Psoas muscle (tissue), 7 donors: ENCODE measurements at regions not wholly inside any gene's neighbourhood (a gene's known extent, or its start where the extent isn't known, plus 50 kb on each side); places are given as distances from the start of the nearest gene placed in this dataset.

Source experiments
- ATAC-seq, 4 donors: fragments of 200-7000 bp; cut with Tn5 transposase; one replicate each; pipeline ENCODE4 v1.9.1; 2020; ENCODE audit warnings: moderate library complexity in 3 of 4, mild to moderate bottlenecking in 2 of 4
- DNase-seq, 2 donors: peaks; one replicate each; pipeline ENCODE4 v3.0.0-alpha.2; 2020
- H3K27ac ChIP-seq: fragments of 200-600 bp; one replicate; pipeline ENCODE4 v1.8.0; 2022
- H3K27me3 ChIP-seq, 3 donors: fragments of 200-600 bp in 1 of 3; one replicate each; pipeline versions ENCODE4 v1.6.1 to v1.8.0; 2013 to 2022; ENCODE audit warnings: low read length in 2 of 3, mild to moderate bottlenecking in 2 of 3, moderate library complexity in 1 of 3; ENCODE audit not compliant: insufficient read depth in 3 of 3
- H3K36me3 ChIP-seq, 2 donors: fragments of 200-600 bp in 1 of 2; one replicate each; pipeline versions ENCODE4 v1.6.1 to v1.8.0; 2013 to 2022; ENCODE audit warnings: low read depth in 1 of 2, mild to moderate bottlenecking in 1 of 2, moderate library complexity in 1 of 2; ENCODE audit not compliant: insufficient read depth in 1 of 2
- H3K4me1 ChIP-seq: fragments of 200-600 bp; one replicate; pipeline ENCODE4 v1.8.0; 2022
- H3K4me3 ChIP-seq: fragments of 200-600 bp; one replicate; pipeline ENCODE4 v1.8.0; 2022; ENCODE audit warnings: mild to moderate bottlenecking
- H3K9me3 ChIP-seq: fragments of 200-600 bp; one replicate; pipeline ENCODE4 v1.8.0; 2022
- CTCF ChIP-seq: fragments of 200-600 bp; IDR thresholded peaks from one replicate; pipeline ENCODE4 v1.8.0; 2022; ENCODE audit warnings: antibody characterized with exemption
- WGBS, 3 donors: extraction: QIAGEN DNeasy Blood & Tissue Kit; methylation state at CpG; one replicate each; pipeline versions ENCODE4 v1.1.6 to v1.1.7; 2013; 5-methylcytosine and 5-hydroxymethylcytosine counted together
- intact Hi-C, 2 donors: fragments of 100-400 bp; cut with DNase I; formaldehyde crosslinking; loops; one replicate each; pipeline versions ENCODE4 v1.11.0 to v1.14.2; 2022
- donor health status: healthy with polysubstance abuse.
- donor health status: DM: no; HTN: no; CAD: no; lungs with moderate emphysema.
- donor health status: Bipolar disorder and iron deficiency.
- donor health status: healthy.
- donor health status: DM: yes; HTN: yes; CAD: no.
- donor health status: DM: no; HTN: no; CAD: no.
- donor health status: DM: yes; HTN: yes; CAD: no.

DNA sequence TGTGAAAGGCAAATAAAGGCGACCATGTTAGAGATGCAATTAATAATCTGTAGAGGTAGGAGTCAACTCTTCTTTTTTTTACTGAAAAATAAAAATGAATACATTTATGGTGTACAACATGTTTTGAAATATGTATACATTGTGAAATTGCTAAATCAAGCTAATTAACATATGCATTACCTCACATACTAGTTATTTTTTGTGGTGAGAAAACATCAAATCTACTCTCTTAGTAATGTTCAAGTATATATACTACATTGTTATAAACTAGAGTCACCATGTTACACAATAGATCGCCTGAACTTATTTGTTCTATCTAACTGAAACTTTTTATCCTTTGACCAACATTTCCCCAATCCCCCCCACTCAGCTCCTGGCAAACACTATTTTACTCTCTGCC lies 143.2 kb downstream of the POU4F1 start:
- H3K9me3 ChIP-seq: no peaks in the 10 kb centered on the region
- intact Hi-C loops: no loop called here
- TF ChIP-seq CTCF: no peak

GRCh38 chr13:78443839-78444238 lies 159.5 kb downstream of the POU4F1 start:
- no peaks in the 10 kb centered on the region for H3K36me3 ChIP-seq
- TF ChIP-seq CTCF: no peak
- intact Hi-C loops: no loop called here
- 83 to 92% (median 88%) methylated on average over 4 of the region's 4 CpGs for WGBS, 3 donors
- H3K27ac ChIP-seq: no peak overlapping the region
- no peak for DNase-seq
- no peaks in the 10 kb centered on the region for H3K27me3 ChIP-seq
- no peaks in the 10 kb centered on the region for H3K9me3 ChIP-seq
- no peak for ATAC-seq
- no peaks in the 10 kb centered on the region for H3K4me1 ChIP-seq
- no peak overlapping the region for H3K4me3 ChIP-seq

More for the DNA sequence above, 143.2 kb downstream of the POU4F1 start:
- ATAC-seq (no peak), DNase-seq (no peak)
- 90 to 93% (median 93%) methylated on average over 2 of the region's 2 CpGs for WGBS, 3 donors
- no peak overlapping the region for H3K4me3 ChIP-seq
- no peaks in the 10 kb centered on the region for H3K4me1 ChIP-seq
- H3K36me3 ChIP-seq: no peaks in the 10 kb centered on the region
- H3K27me3 ChIP-seq: no peaks in the 10 kb centered on the region
- no peak overlapping the region for H3K27ac ChIP-seq

DNA sequence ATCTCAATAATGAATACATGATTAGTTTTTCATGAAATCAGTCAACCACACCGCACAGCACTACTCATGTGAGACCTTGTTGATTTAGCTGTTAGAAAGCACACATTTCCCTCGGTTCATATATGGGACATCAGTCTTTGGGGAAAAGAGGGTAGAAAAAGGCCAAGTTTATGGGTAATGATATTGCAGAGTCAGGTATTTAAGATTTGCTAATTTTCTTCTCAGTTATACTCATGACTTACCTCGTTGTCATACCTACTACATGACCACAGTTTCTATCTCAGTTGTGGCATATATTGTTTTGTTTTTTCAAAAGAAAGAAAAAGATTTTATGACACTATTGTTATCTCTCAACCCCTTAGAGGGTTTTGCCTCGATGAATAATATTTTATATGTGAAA lies 165.6 kb downstream of the POU4F1 start:
- no peak for TF ChIP-seq CTCF
- intact Hi-C loops: no loop called here

GRCh38 chr13:78436311-78436710 lies 167.0 kb downstream of the POU4F1 start:
- Histone ChIP-seq H3K9me3 (no peaks in the 10 kb centered on the region), H3K4me3 (no peak overlapping the region), H3K36me3 (no peaks in the 10 kb centered on the region), H3K27me3 (no peaks in the 10 kb centered on the region), H3K27ac (no peak overlapping the region), H3K4me1 (no peaks in the 10 kb centered on the region)
- intact Hi-C loops: no loop called here
- TF ChIP-seq CTCF: no peak
- 80 to 89% (median 88%) methylated on average over 3 of the region's 3 CpGs for WGBS, 3 donors
- DNase-seq (no peak), ATAC-seq (no peak)

More for the DNA sequence above, 165.6 kb downstream of the POU4F1 start:
- 69 to 82% (median 76%) methylated on average over 4 of the region's 4 CpGs for WGBS, 3 donors
- Histone ChIP-seq H3K36me3 (no peaks in the 10 kb centered on the region), H3K4me1 (no peaks in the 10 kb centered on the region), H3K27ac (no peak overlapping the region), H3K27me3 (no peaks in the 10 kb centered on the region), H3K4me3 (no peak overlapping the region), H3K9me3 (no peaks in the 10 kb centered on the region)
- ATAC-seq: no peak
- DNase-seq: no peak

- H3K36me3 ChIP-seq: no peaks in the 10 kb centered on the region
- no peaks in the 10 kb centered on the region for H3K9me3 ChIP-seq
- no peaks in the 10 kb centered on the region for H3K27me3 ChIP-seq
- no peaks in the 10 kb centered on the region for H3K4me1 ChIP-seq
- no peak for DNase-seq
- WGBS, 3 donors: 20 to 38% (median 27%) methylated on average over 1 of the region's 1 CpG
- intact Hi-C loops: no loop called here
- TF ChIP-seq CTCF: no peak
- ATAC-seq: no peak
- H3K27ac ChIP-seq: no peak overlapping the region
- no peak overlapping the region for H3K4me3 ChIP-seq
Measured at GRCh38 chr13:78431328-78431727, 172.0 kb downstream of the POU4F1 start.
